ENCODE measurements at regions not wholly inside any gene's neighbourhood (a gene's known extent, or its start where the extent isn't known, plus 50 kb on each side); places are given as distances from the start of the nearest gene placed in this dataset.

- DNase-seq (no peak), ATAC-seq (no peak)
- Mint-ChIP-seq H3K4me3 (no peak overlapping the region), H3K36me3 (ENCODE audit: insufficient read depth) (no peaks in the 10 kb centered on the region), H3K4me1 (ENCODE audit: low read depth) (no peaks in the 10 kb centered on the region), H3K9me3 (peaks cover 3% of the 10 kb centered on the region), H3K27me3 (ENCODE audit: low read depth) (no peaks in the 10 kb centered on the region)
These were observed 177.6 kb upstream of the EDNRA start for GRCh38 chr4:147303174-147303872.

- DNase-seq (no peak), ATAC-seq (no peak)
- Mint-ChIP-seq H3K27me3 (ENCODE audit: low read depth) (no peaks in the 10 kb centered on the region), H3K9me3 (peaks cover 3% of the 10 kb centered on the region), H3K4me1 (ENCODE audit: low read depth) (no peaks in the 10 kb centered on the region), H3K4me3 (no peak overlapping the region), H3K36me3 (ENCODE audit: insufficient read depth) (no peaks in the 10 kb centered on the region)
These were observed 177.0 kb upstream of the EDNRA start for GRCh38 chr4:147303873-147304229.

- Mint-ChIP-seq H3K4me1 (ENCODE audit: low read depth) (no peaks in the 10 kb centered on the region), H3K9me3 (peaks cover 3% of the 10 kb centered on the region), H3K4me3 (no peak overlapping the region), H3K36me3 (ENCODE audit: insufficient read depth) (no peaks in the 10 kb centered on the region), H3K27me3 (ENCODE audit: low read depth) (no peaks in the 10 kb centered on the region)
- no peak for DNase-seq
- no peak for ATAC-seq
These were observed 172.8 kb upstream of the EDNRA start for GRCh38 chr4:147307896-147308674.

- Mint-ChIP-seq H3K4me1 (ENCODE audit: low read depth) (no peaks in the 10 kb centered on the region), H3K36me3 (ENCODE audit: insufficient read depth) (no peaks in the 10 kb centered on the region), H3K4me3 (no peak overlapping the region), H3K9me3 (peaks cover 2% of the 10 kb centered on the region), H3K27me3 (ENCODE audit: low read depth) (no peaks in the 10 kb centered on the region)
- DNase-seq (no peak), ATAC-seq (no peak)
These were observed 171.5 kb upstream of the EDNRA start for GRCh38 chr4:147309434-147309833.

GRCh38 chr4:147310312-147310711 lies 170.6 kb upstream of the EDNRA start:
- ATAC-seq (no peak), DNase-seq (no peak)
- H3K4me1 Mint-ChIP-seq (ENCODE audit: low read depth), result no peaks in the 10 kb centered on the region
- no peaks in the 10 kb centered on the region for H3K27me3 Mint-ChIP-seq (ENCODE audit: low read depth)
- H3K4me3 Mint-ChIP-seq, result no peak overlapping the region
- no peaks in the 10 kb centered on the region for H3K36me3 Mint-ChIP-seq (ENCODE audit: insufficient read depth)
- no peaks in the 10 kb centered on the region for H3K9me3 Mint-ChIP-seq

- Mint-ChIP-seq H3K4me1 (ENCODE audit: low read depth) (no peaks in the 10 kb centered on the region), H3K36me3 (ENCODE audit: insufficient read depth) (no peaks in the 10 kb centered on the region), H3K27me3 (ENCODE audit: low read depth) (no peaks in the 10 kb centered on the region), H3K9me3 (no peaks in the 10 kb centered on the region), H3K4me3 (no peak overlapping the region)
- no peak for DNase-seq
- no peak for ATAC-seq
These were observed 168.9 kb upstream of the EDNRA start for GRCh38 chr4:147311956-147312355.

- H3K4me1 Mint-ChIP-seq (ENCODE audit: low read depth), result no peaks in the 10 kb centered on the region
- ATAC-seq (no peak), DNase-seq (no peak)
- no peaks in the 10 kb centered on the region for H3K9me3 Mint-ChIP-seq
- no peaks in the 10 kb centered on the region for H3K36me3 Mint-ChIP-seq (ENCODE audit: insufficient read depth)
- H3K27me3 Mint-ChIP-seq (ENCODE audit: low read depth), result no peaks in the 10 kb centered on the region
- H3K4me3 Mint-ChIP-seq, result no peak overlapping the region
These were observed 168.4 kb upstream of the EDNRA start for GRCh38 chr4:147312376-147313046.

GRCh38 chr4:147313108-147313507 lies 167.8 kb upstream of the EDNRA start:
- no peaks in the 10 kb centered on the region for H3K36me3 Mint-ChIP-seq (ENCODE audit: insufficient read depth)
- H3K4me1 Mint-ChIP-seq (ENCODE audit: low read depth), result no peaks in the 10 kb centered on the region
- no peaks in the 10 kb centered on the region for H3K9me3 Mint-ChIP-seq
- no peaks in the 10 kb centered on the region for H3K27me3 Mint-ChIP-seq (ENCODE audit: low read depth)
- no peak for DNase-seq
- H3K4me3 Mint-ChIP-seq, result no peak overlapping the region
- no peak for ATAC-seq

GRCh38 chr4:147318586-147318985 lies 162.3 kb upstream of the EDNRA start:
- no peak overlapping the region for H3K4me3 Mint-ChIP-seq
- no peak for DNase-seq
- no peaks in the 10 kb centered on the region for H3K4me1 Mint-ChIP-seq (ENCODE audit: low read depth)
- no peaks in the 10 kb centered on the region for H3K36me3 Mint-ChIP-seq (ENCODE audit: insufficient read depth)
- no peaks in the 10 kb centered on the region for H3K9me3 Mint-ChIP-seq
- H3K27me3 Mint-ChIP-seq (ENCODE audit: low read depth), result no peaks in the 10 kb centered on the region
- no peak for ATAC-seq

GRCh38 chr4:147325571-147325981 lies 155.3 kb upstream of the EDNRA start:
- H3K4me1 Mint-ChIP-seq (ENCODE audit: low read depth), result no peaks in the 10 kb centered on the region
- H3K4me3 Mint-ChIP-seq, result no peak overlapping the region
- no peaks in the 10 kb centered on the region for H3K36me3 Mint-ChIP-seq (ENCODE audit: insufficient read depth)
- ATAC-seq (no peak), DNase-seq (no peak)
- no peaks in the 10 kb centered on the region for H3K9me3 Mint-ChIP-seq
- H3K27me3 Mint-ChIP-seq (ENCODE audit: low read depth), result no peaks in the 10 kb centered on the region

- DNase-seq (no peak), ATAC-seq (no peak)
- no peaks in the 10 kb centered on the region for H3K36me3 Mint-ChIP-seq (ENCODE audit: insufficient read depth)
- no peaks in the 10 kb centered on the region for H3K4me1 Mint-ChIP-seq (ENCODE audit: low read depth)
- no peak overlapping the region for H3K4me3 Mint-ChIP-seq
- H3K27me3 Mint-ChIP-seq (ENCODE audit: low read depth), result no peaks in the 10 kb centered on the region
- no peaks in the 10 kb centered on the region for H3K9me3 Mint-ChIP-seq
These were observed 154.3 kb upstream of the EDNRA start for GRCh38 chr4:147326591-147326990.

- Mint-ChIP-seq H3K36me3 (ENCODE audit: insufficient read depth) (no peaks in the 10 kb centered on the region), H3K4me1 (ENCODE audit: low read depth) (no peaks in the 10 kb centered on the region), H3K27me3 (ENCODE audit: low read depth) (no peaks in the 10 kb centered on the region), H3K4me3 (no peak overlapping the region), H3K9me3 (no peaks in the 10 kb centered on the region)
- no peak for ATAC-seq
- DNase-seq, result no peak
These were observed 153.6 kb upstream of the EDNRA start for GRCh38 chr4:147327322-147327721.

- ATAC-seq (no peak), DNase-seq (no peak)
- Mint-ChIP-seq H3K27me3 (ENCODE audit: low read depth) (no peaks in the 10 kb centered on the region), H3K4me1 (ENCODE audit: low read depth) (no peaks in the 10 kb centered on the region), H3K4me3 (no peak overlapping the region), H3K9me3 (no peaks in the 10 kb centered on the region), H3K36me3 (ENCODE audit: insufficient read depth) (no peaks in the 10 kb centered on the region)
These were observed 152.7 kb upstream of the EDNRA start for GRCh38 chr4:147328189-147328588.

GRCh38 chr4:147328756-147329446 lies 152.0 kb upstream of the EDNRA start:
- ATAC-seq (no peak), DNase-seq (no peak)
- no peaks in the 10 kb centered on the region for H3K36me3 Mint-ChIP-seq (ENCODE audit: insufficient read depth)
- H3K4me1 Mint-ChIP-seq (ENCODE audit: low read depth), result no peaks in the 10 kb centered on the region
- no peaks in the 10 kb centered on the region for H3K9me3 Mint-ChIP-seq
- no peaks in the 10 kb centered on the region for H3K27me3 Mint-ChIP-seq (ENCODE audit: low read depth)
- no peak overlapping the region for H3K4me3 Mint-ChIP-seq

Data from activated T-cell treated with anti-CD3 and anti-CD28 coated beads, Interleukin-2, amount 50 U/mL, for 4 hours (primary cell).